H1 (cell line): ENCODE measurements at regions not wholly inside any gene's neighbourhood (a gene's known extent, or its start where the extent isn't known, plus 50 kb on each side); places are given as distances from the start of the nearest gene placed in this dataset.

Experiments used
- CTCF ChIA-PET: fragments of 300-600 bp; sonication (Branson Sonifier 250); formaldehyde crosslinking; loops from one replicate; lab custom pipeline; 2021; ENCODE audit not compliant: partially characterized antibody; lab: Charles Lee
- POLR2A ChIA-PET: fragments of 300-600 bp; sonication (Branson Sonifier 250); formaldehyde crosslinking; loops from one replicate; lab custom pipeline; 2021; ENCODE audit warnings: inconsistent platforms; ENCODE audit not compliant: partially characterized antibody; lab: Charles Lee
- DNase-seq, 2 experiments: peaks; one replicate each; pipeline versions ENCODE4 v3.0.0 to v3.0.0-alpha.2; 2010 to 2022; ENCODE audit warnings: low spot score in 2 of 2, low read depth in 1 of 2, mixed read lengths in 1 of 2
- FAIRE-seq: peaks from 2 replicates; lab custom pipeline; 2011; peaks lifted over from hg19 to GRCh38; lab: Jason Lieb, UNC
- H2AFZ ChIP-seq: 2 replicates; pipeline ENCODE4 v1.8.1; 2012; ENCODE audit warnings: low read length, inconsistent platforms
- H2AK5ac ChIP-seq: 2 replicates; pipeline ENCODE4 v1.6.1; 2013; ENCODE audit warnings: low read depth, low read length
- H2BK120ac ChIP-seq: replicated peaks from 2 replicates; pipeline ENCODE3; 2013; ENCODE audit warnings: low read depth, low read length, inconsistent platforms
- H2BK12ac ChIP-seq: 2 replicates; pipeline ENCODE4 v1.6.1; 2013; ENCODE audit warnings: low read depth, low read length
- H2BK15ac ChIP-seq: 2 replicates; pipeline ENCODE4 v1.6.1; 2013; ENCODE audit warnings: low read length
- H2BK20ac ChIP-seq: 2 replicates; pipeline ENCODE4 v1.6.1; 2013; ENCODE audit warnings: low read length
- H2BK5ac ChIP-seq: 2 replicates; pipeline ENCODE4 v1.6.1; 2013; ENCODE audit warnings: low read depth, low read length
- H3K14ac ChIP-seq: 2 replicates; pipeline ENCODE4 v1.6.1; 2013; ENCODE audit warnings: inconsistent platforms; ENCODE audit not compliant: insufficient read length
- H3K18ac ChIP-seq: 2 replicates; pipeline ENCODE4 v1.6.1; 2013; ENCODE audit warnings: low read length; ENCODE audit errors: extremely low read depth
- H3K23ac ChIP-seq: 2 replicates; pipeline ENCODE4 v1.6.1; 2013; ENCODE audit warnings: inconsistent platforms; ENCODE audit not compliant: insufficient read length
- H3K23me2 ChIP-seq: 2 replicates; pipeline ENCODE4 v1.6.1; 2013; ENCODE audit warnings: low read depth, low read length
- H3K27ac ChIP-seq: 2 replicates; pipeline ENCODE4 v1.6.1; 2011; ENCODE audit warnings: low read depth, low read length, inconsistent platforms
- H3K27me3 ChIP-seq, 4 experiments: replicated peaks in 1 of 4; 1 replicate in 1 of 4; 2 replicates in 3 of 4; pipeline versions ENCODE4 v1.6.1 to v1.8.1; 2011 to 2013; ENCODE audit warnings: low read length in 3 of 4, mild to moderate bottlenecking in 3 of 4, inconsistent platforms in 2 of 4, mixed read lengths in 2 of 4, moderate library complexity in 1 of 4; ENCODE audit not compliant: control insufficient read depth in 3 of 4, insufficient read depth in 3 of 4; ENCODE audit errors: extremely low read depth in 1 of 4
- H3K36me3 ChIP-seq, 4 experiments: 2 replicates each; pipeline versions ENCODE4 v1.6.1 to v1.8.1; 2011 to 2013; ENCODE audit warnings: mild to moderate bottlenecking in 4 of 4, low read length in 3 of 4, moderate library complexity in 2 of 4, control low read depth in 1 of 4, inconsistent platforms in 1 of 4; ENCODE audit not compliant: insufficient read depth in 4 of 4, control insufficient read depth in 2 of 4
- H3K4ac ChIP-seq: replicated peaks from 2 replicates; pipeline ENCODE3; 2013; ENCODE audit warnings: low read length, low read depth, mixed read lengths, inconsistent platforms; ENCODE audit not compliant: insufficient read length
- H3K4me1 ChIP-seq, 4 experiments: replicated peaks in 1 of 4; 1 replicate in 1 of 4; 2 replicates in 3 of 4; pipeline versions ENCODE4 v1.6.1 to v1.8.1; 2011 to 2013; ENCODE audit warnings: low read length in 3 of 4, inconsistent platforms in 2 of 4, mixed read lengths in 1 of 4; ENCODE audit not compliant: insufficient read depth in 4 of 4, control insufficient read depth in 3 of 4
- H3K4me2 ChIP-seq, 2 experiments: 2 replicates each; pipeline versions ENCODE4 v1.6.1 to v1.8.1; 2011 to 2013; ENCODE audit warnings: low read depth in 2 of 2, low read length in 2 of 2, control low read depth in 1 of 2, inconsistent platforms in 1 of 2, mild to moderate bottlenecking in 1 of 2; ENCODE audit not compliant: insufficient read depth in 1 of 2
- H3K4me3 ChIP-seq, 4 experiments: fragments of 200-600, 300-600 bp in 1 of 4; sonication (generic), shearing (Covaris generic), sonication (Bioruptor Twin) in 1 of 4; 2 replicates each; pipeline versions ENCODE4 v1.5.1 to v1.8.1; 2011 to 2016; ENCODE audit warnings: low read length in 4 of 4, low read depth in 3 of 4, control low read depth in 2 of 4, inconsistent platforms in 2 of 4, mild to moderate bottlenecking in 2 of 4, mixed read lengths in 1 of 4, moderate library complexity in 1 of 4; ENCODE audit not compliant: insufficient read depth in 2 of 4; ENCODE audit errors: extremely low read depth in 1 of 4
- H3K56ac ChIP-seq: replicated peaks from 2 replicates; pipeline ENCODE3; 2013; ENCODE audit warnings: low read depth, mild to moderate bottlenecking, mixed read lengths, low read length, inconsistent platforms; ENCODE audit not compliant: insufficient read length
- H3K79me1 ChIP-seq: 2 replicates; pipeline ENCODE4 v1.6.1; 2013; ENCODE audit warnings: low read depth, low read length, control low read depth
- H3K79me2 ChIP-seq, 2 experiments: 2 replicates each; pipeline versions ENCODE4 v1.6.1 to v1.8.1; 2012 to 2013; ENCODE audit warnings: low read length in 2 of 2, mild to moderate bottlenecking in 2 of 2, inconsistent platforms in 1 of 2; ENCODE audit not compliant: insufficient read depth in 2 of 2, control insufficient read depth in 1 of 2
- H3K9ac ChIP-seq, 4 experiments: replicated peaks in 1 of 4; 1 replicate in 1 of 4; 2 replicates in 3 of 4; pipeline versions ENCODE4 v1.6.1 to v1.8.1; 2011 to 2013; ENCODE audit warnings: low read depth in 3 of 4, low read length in 3 of 4, control low read depth in 2 of 4, mild to moderate bottlenecking in 2 of 4, moderate library complexity in 2 of 4, inconsistent platforms in 1 of 4; ENCODE audit errors: extremely low read depth in 1 of 4
- H3K9me3 ChIP-seq, 2 experiments: 2 replicates each; pipeline versions ENCODE4 v1.6.1 to v1.8.1; 2012 to 2013; ENCODE audit warnings: mild to moderate bottlenecking in 2 of 2, moderate library complexity in 2 of 2, control low read depth in 1 of 2, inconsistent platforms in 1 of 2, low read depth in 1 of 2, low read length in 1 of 2, mixed read lengths in 1 of 2; ENCODE audit not compliant: insufficient read depth in 2 of 2
- H4K20me1 ChIP-seq, 2 experiments: replicated peaks in 1 of 2; 2 replicates each; pipeline versions ENCODE3 to v1.8.1; 2011 to 2013; ENCODE audit warnings: inconsistent platforms in 2 of 2, low read length in 2 of 2, mild to moderate bottlenecking in 1 of 2; ENCODE audit not compliant: insufficient read depth in 2 of 2, control insufficient read depth in 1 of 2
- H4K5ac ChIP-seq: 2 replicates; pipeline ENCODE4 v1.6.1; 2013; ENCODE audit warnings: low read length, low read depth, mixed read lengths, inconsistent platforms; ENCODE audit not compliant: insufficient read length
- H4K8ac ChIP-seq: 2 replicates; pipeline ENCODE4 v1.8.0; 2013; ENCODE audit warnings: mild to moderate bottlenecking, moderate library complexity, low read length, inconsistent platforms; ENCODE audit not compliant: insufficient read depth; ENCODE audit errors: extremely low read depth
- H4K91ac ChIP-seq: replicated peaks from 2 replicates; pipeline ENCODE3; 2013; ENCODE audit warnings: low read length, mixed read lengths, inconsistent platforms; ENCODE audit not compliant: insufficient read length
- CTBP2 ChIP-seq: IDR thresholded peaks from 2 replicates; pipeline ENCODE4 v1.7.0; 2011; ENCODE audit warnings: borderline replicate concordance, mild to moderate bottlenecking, moderate library complexity, mixed read lengths, low read length; ENCODE audit not compliant: insufficient read depth, insufficient read length
- WGBS, 2 experiments: shearing (Covaris generic) in 1 of 2; methylation state at CpG; one replicate each; pipeline versions ENCODE4 v1.1.6 to v1.1.7; 2013 to 2015; ENCODE audit warnings: low lambda C conversion rate in 2 of 2, mixed read lengths in 2 of 2, inconsistent platforms in 1 of 2, low coverage in 1 of 2, missing lambda C conversion rate in 1 of 2; ENCODE audit not compliant: insufficient replicate concordance in 2 of 2, insufficient coverage in 1 of 2, insufficient read length in 1 of 2; ENCODE audit errors: extremely low coverage in 1 of 2, missing lambda C conversion rate in 1 of 2; 5-methylcytosine and 5-hydroxymethylcytosine counted together

DNA sequence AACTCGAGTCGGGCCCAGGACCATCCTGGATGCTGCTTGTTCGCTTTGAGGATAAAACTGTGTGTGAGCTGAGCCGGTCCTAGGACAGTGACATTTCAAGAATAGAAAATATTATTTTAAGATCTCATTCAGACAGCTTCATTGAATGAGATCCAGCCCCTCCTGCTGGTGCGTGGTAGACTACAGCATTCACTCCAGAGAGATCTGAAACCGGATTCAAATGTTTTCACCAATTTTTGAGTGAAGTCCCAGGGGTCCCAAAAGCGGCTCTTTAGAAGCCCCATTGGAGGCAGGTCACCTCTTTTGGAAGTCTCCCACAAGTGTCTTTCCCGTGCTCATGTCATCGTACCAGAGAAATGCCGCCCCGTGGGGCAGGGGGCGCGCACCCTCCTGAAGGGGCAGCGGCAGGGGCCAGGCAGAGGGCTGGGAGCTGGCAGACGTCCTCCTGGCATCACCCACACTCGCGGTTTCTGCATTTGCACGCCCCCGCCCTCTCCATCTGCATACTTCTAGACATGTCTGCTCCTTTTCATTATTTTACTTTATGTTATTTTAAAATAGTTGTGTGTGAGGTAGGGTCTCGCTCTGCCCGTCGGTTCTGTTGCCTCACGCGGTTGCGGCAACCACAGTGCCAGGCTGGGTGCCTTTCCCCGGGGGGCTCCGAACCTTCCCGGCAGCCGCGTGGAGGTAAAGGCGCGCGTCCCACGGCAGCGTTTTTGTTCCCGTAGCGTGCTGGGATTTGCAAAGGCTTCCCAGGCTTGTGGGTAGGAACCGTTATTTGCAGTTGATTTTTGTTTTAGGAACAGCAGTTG lies 52.3 kb upstream of the DPYSL4 start:
- Histone ChIP-seq H3K56ac (no peak overlapping the region), H3K4me1 (peaks cover 0 to 3% (median 0%) of the 10 kb centered on the region in 4 experiments; a peak in 1 of 7 replicates), H2AFZ (no peak overlapping the region), H3K79me1 (no peaks in the 10 kb centered on the region; the same call in 1 of the 2 replicates), H2BK15ac (no peak overlapping the region), H2AK5ac (no peak overlapping the region), H3K36me3 (no peaks in the 10 kb centered on the region), H3K14ac (no peak overlapping the region), H4K91ac (no peak overlapping the region), H2BK12ac (no peak overlapping the region), H4K8ac (no peak overlapping the region), H3K9ac (no peak overlapping the region), H2BK120ac (no peak overlapping the region), H3K27me3 (no peaks in the 10 kb centered on the region; a peak in 1 of 7 replicates), H3K4me2 (no peak overlapping the region), H3K27ac (no peak overlapping the region), H3K18ac (no peak overlapping the region), H3K79me2 (no peaks in the 10 kb centered on the region), H3K4ac (no peak overlapping the region), H3K23me2 (peaks cover 6% of the 10 kb centered on the region; the same call in 1 of the 2 replicates), H2BK20ac (no peak overlapping the region), H4K5ac (no peak overlapping the region), H3K9me3 (no peaks in the 10 kb centered on the region), H3K23ac (no peak overlapping the region), H4K20me1 (peaks cover 0 to 6% of the 10 kb centered on the region in 2 experiments), H3K4me3 (no peak overlapping the region), H2BK5ac (no peak overlapping the region)
- WGBS, 2 experiments = 87% methylated on average over 38 of the region's 38 CpGs; no CpG with 5 or more reads in 1 of the 2 experiments
- ChIA-PET POLR2A (no interaction called here), CTCF (interaction anchor here (0.5 to 6.7 kb wide), 5 partner anchors 10 to 231 kb away, joined by 3 to 59 read pairs (median 3); no protein-coding TSS in a partner anchor)
- DNase-seq = no peak
- no peak for FAIRE-seq
- no peak for TF ChIP-seq CTBP2
